OCI-LY3 (cell line): ENCODE measurements at regions not wholly inside any gene's neighbourhood (a gene's known extent, or its start where the extent isn't known, plus 50 kb on each side); places are given as distances from the start of the nearest gene placed in this dataset.

Experiments used
- CTCF ChIP-seq: fragments of 200-600, 300-600 bp; sonication (generic); IDR thresholded peaks from 2 replicates; pipeline ENCODE4 v1.5.1; 2014; ENCODE audit warnings: antibody characterized with exemption, low read length, low read depth
- EZH2phosphoT487 ChIP-seq: fragments of 200-600 bp; shearing (Covaris generic); IDR thresholded peaks from 2 replicates; pipeline ENCODE4 v1.6.1; 2018; ENCODE audit warnings: antibody characterized with exemption, mixed run types, low read depth

GRCh38 chr5:74187757-74188156 is 452.8 kb downstream of the ENC1 start:
- TF ChIP-seq CTCF (no peak), EZH2phosphoT487 (no peak)
